NOMO-1 treated with dmso at 0.1 percent for 144 hours (cell line): ENCODE measurements at regions not wholly inside any gene's neighbourhood (a gene's known extent, or its start where the extent isn't known, plus 50 kb on each side); places are given as distances from the start of the nearest gene placed in this dataset.

Experiments used
- DNase-seq: peaks from one replicate; lab custom pipeline; 2025; ENCODE audit not compliant: unreplicated experiment; lab: John Stamatoyannopoulos, UW

DNA sequence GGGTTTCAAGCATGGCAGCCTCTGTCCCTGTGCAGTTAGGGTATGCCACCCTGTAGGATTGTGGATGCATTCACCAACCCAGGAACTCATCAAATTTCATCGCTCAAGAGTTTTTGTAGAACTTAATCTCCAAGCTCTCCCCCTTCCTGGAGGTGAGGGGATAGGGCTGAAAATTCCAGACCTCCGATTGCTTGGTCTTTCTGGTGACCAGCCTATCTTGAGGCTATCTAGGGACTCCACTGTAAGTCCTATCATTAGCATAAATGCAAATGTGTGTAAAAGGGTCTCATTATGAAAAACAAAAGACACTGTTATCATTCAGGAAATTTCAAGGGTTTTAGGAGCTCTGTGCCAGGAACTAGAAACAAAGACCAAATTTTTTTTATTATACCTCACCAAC is 244.0 kb downstream of the DUSP6 start:
- no peak for DNase-seq

DNA sequence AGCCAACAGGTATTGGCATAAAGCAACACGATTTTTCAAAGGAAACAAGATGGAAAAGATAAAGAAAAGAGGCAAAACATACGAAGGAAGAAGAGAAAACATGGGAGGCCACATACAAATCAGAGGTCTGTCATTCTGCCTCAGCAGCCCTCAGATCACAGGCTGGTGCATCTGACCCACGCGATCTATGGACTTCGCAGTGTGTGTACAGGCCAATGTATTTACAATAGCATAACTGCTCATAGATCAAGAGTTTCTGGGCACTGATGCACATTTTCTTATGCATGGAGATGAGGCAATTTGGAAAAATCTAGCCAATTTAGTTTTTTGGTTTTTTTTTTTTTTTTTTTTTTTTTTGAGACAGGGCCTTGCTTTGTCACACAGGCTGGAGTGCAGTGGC is 245.4 kb downstream of the DUSP6 start:
- DNase-seq = no peak

DNA sequence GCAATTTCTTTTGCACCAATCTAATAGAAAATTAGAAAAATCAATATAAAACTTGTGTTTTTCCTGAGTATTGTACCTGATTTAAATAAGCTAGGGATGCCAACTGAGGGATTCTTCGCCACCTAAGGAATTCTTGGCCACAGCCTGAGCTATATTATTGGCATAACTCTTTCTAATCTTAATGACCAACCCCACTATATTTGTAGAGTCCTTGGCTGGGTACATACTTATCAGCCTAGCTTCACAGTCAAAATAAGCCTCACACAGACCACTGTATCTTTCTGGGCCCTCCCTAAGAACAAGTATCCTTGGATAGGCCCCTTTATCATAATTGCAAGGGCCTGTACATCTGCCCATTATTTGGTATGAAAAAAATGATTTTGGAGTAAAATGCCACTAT is 247.1 kb downstream of the DUSP6 start:
- DNase-seq = no peak

DNA sequence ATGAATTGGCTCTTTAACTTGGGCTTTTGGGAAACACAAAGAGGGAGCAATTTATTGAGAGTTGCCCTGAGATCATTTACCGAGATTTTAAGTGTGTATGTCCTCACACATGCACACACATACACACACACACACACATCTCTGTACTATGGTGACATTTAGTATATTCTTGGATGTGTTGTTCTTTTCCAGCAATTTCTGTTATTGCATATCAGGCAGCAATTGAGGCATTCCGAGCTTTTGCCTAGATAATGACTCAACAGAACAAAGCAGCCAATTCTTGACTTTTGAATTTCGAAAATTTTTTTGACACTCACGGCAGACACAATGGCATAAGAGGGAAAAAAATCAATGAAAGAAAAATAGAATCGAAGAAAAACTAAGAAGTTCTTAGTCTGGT is 248.5 kb downstream of the DUSP6 start:
- no peak for DNase-seq

DNA sequence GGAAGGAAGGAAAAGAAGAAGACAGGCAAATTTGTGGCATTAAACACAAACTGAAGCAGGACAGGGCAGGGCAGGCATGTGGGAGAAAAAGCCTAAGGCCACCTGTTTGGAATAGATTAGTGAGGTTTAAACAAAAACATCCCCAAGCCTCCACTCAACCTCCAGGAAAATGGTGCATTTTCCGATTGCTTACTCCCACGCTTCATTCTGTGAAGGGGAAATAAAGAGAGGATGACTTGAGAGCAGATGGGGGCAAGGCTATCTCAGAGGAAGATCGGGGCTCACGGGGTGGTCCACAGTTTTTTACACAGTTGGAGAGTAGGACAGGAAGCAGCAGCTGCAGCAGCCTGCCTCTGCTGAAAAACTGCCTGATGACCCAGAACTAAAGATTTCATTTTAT is 250.9 kb downstream of the DUSP6 start:
- DNase-seq = no peak

DNA sequence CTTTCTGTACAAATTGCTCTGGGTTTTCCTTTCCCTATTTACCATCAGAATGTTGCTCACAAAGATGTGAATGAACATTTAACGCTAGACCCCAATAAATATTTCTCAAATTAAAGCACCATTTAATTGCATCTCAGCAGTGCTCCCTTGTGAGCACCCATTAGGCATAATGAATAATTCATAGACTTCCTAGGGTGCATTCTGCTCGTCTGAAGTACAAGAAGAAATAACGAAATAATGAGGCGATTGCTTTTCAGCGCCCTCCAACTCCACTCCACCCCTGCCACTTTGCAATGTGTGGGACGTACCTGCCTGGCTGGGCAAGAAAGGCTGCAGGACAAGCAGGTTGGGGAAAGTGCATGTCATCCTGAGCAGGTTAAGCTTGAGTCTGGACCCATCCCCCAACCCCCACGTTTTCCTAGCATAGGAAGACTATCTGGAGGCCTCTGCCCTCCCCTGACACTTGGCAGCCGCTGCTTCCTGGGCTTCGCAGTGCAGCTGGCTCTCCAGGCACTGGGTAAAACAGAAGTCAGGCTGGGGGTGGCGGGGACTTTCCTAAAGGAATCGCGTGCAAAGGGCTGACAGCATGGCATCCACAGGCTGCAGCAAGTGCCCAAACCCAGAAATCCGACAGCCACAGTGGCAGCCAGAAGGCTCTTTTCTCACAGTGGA is 253.7 kb downstream of the DUSP6 start:
- DNase-seq = no peak

DNA sequence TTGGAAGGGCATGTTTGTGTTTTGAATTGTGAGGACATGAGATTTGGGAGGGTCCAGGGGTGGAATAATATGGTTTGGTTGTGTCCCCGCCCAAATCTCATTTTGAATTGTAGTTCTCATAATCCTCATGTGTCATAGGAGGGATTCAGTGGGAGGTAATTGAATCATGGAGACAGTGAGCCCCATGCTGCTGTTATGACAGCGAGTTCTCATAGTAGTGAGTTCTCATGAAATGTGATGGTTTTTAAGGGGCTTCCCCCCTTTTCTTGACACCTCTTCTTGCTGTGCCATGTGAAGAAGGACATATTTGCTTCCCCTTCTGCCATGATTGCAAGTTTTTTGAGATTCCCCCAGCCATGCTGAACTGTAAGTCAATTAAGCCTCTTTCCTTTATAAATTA is 260.0 kb downstream of the DUSP6 start:
- no peak for DNase-seq

DNA sequence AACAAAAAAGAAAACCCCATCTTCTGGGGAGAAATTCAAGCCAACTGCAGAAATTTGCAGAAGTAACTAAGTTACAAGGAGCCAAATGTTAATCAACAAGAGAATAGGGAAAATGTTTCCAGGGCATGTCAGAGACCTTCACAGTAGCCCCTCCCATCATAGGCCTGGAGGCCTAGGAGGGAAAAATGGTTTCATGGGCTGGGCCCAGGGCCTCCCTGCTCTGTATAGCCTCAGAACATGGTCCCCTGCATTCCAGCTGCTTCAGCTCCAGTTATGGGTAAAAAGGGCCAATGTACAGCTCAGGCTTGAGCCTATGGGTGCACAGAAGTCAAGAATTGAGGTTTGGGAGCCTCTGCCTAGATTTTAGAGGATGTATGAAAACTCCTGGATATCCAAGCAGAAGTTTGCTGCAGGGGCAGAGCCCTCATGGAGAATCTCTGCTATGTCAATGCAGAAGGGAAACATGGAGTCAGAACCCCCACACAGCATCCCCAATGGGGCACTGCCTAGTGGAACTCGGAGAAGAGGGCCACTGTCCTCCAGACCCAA is 260.9 kb downstream of the DUSP6 start:
- no peak for DNase-seq

DNA sequence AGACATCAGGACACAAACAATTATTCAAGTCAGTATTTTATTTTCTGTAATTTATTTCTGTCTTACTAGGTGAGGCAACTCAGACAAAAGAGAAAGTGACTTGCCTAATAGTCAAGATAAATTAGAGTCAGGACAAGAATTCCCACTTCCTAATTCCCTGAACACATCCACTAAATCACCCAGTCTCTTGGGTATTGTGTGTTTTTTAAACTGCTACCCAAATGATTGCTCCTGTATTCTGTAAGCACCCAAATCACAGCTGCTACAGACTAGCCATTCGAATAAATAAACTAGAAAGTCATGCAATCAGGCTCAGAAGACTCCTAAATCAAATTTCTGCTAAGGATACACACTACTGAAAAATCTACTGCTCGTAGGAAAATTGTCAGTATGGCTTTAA is 263.0 kb downstream of the DUSP6 start:
- DNase-seq = no peak

DNA sequence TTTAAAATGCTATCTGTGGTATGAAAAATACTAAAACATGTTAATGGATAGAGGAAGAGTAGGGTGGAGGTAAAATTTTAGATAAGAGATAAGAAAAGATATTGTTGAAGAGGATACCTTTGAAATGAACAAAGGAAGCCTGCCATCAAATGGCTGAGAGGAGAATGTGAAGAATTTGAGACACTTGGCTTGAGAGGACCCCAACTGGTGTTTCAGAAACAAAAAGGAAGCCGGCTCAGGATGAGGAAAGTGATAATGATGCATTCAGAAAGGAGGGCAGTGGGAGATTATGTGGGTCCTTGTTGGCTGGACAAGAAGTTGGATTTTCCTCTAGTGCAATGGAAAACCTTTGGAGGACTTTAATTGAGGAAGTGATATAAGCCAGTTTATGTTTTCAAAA is 264.4 kb downstream of the DUSP6 start:
- no peak for DNase-seq

DNA sequence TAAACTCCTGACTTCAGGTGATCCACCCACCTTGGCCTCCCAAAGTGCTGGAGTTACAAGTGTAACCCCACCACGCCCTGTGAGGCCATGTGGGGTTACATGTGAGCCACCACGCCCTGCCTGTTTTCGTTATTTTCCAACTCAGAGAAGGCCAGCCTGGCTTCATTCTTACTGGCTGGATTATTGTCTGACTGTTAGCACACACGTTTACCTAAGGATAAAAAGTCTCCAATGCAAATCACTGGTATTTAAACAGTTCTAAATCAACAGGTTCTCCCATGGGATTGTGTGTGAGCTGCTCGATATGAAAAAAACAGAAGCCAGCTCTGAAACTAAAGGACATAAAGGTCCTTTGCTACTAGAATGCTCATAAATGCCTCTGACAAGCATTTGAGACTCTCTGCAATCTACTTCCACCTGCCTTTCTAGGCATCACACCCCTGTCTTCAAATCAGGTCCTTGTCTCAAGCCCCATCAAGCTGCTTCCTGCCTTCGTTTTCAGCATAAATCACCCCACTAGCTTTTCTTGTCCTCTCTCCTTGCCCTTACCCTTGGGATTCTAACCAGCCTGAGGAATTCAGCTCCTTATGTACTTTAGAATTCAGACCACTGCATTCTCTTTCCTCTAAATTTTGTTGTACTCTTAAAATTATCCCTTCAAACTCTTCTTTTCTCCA is 265.0 kb downstream of the DUSP6 start:
- no peak for DNase-seq

DNA sequence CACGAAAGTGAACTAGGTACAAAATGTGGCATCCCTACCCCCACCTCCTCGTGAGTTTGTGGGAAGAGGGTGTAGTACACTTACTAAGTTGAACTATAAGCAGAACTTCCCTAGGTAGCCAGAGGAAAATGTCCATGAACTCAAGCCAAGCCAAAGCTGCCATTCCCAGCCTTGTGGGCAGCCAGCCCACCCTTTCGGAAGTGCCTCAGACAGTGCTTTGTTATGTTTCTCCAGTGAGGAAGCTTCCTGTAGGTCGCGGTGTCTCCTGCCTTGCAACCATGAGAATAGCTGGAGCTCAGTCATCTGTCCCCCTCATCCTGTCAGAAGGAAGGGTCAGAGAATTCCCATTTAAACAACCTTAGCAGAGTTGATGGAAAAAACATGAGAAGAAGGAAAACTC is 266.9 kb downstream of the DUSP6 start:
- no peak for DNase-seq

DNA sequence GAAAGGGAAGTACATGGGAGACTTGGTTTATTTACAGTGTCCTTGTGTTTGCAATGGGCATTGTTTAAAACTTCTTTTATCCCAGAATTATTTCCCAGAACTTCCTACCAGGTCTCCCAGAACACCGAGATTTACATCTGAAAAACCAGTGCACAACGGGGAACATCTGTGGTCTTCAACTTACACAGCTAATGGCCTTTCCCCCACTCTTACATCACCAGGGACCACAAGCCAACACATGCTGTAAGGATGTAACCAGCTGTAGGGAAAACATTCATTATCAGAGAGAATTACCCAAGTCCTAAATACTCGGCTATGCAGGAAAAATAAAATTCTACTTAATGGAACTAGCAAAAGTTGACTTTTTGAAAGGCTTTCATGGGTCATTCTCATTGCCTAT is 267.6 kb downstream of the DUSP6 start:
- DNase-seq = no peak

DNA sequence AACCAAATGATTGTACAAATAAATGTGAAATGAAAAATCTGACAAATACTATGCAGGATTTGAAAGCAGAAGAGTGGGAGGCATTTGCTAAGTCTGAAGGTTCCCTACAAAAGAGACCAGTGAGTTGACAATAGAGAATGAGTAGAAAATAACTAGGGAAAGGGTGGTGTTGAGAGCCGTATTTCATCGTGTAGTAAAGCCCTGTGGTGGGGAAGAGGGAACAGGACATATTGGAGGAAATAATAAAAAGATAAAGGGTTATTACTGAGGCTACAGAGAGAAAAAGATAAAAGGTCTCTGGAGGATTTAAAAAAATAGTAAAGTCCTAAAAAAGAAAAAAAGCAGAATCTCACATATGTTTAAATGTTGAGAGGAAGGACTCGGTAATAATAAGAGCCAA is 268.8 kb downstream of the DUSP6 start:
- no peak for DNase-seq

DNA sequence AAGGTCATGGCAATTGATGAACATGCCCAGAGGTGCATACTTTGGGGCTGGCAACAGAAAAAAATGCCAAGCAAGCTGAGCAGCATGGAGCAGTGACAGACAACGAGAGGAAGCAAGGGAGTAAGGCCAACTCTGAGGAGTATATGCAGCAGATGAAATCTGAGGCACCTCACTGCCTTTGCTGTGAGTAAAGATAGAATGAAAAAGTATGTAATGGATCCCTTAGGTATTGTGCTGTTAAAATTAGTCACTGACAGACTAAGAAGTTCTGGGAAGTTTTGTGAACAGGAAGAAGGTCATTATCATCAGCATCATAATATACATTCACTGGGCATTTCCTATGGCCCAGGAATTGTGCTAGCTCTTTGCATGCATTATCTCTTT is 269.9 kb downstream of the DUSP6 start:
- no peak for DNase-seq

DNA sequence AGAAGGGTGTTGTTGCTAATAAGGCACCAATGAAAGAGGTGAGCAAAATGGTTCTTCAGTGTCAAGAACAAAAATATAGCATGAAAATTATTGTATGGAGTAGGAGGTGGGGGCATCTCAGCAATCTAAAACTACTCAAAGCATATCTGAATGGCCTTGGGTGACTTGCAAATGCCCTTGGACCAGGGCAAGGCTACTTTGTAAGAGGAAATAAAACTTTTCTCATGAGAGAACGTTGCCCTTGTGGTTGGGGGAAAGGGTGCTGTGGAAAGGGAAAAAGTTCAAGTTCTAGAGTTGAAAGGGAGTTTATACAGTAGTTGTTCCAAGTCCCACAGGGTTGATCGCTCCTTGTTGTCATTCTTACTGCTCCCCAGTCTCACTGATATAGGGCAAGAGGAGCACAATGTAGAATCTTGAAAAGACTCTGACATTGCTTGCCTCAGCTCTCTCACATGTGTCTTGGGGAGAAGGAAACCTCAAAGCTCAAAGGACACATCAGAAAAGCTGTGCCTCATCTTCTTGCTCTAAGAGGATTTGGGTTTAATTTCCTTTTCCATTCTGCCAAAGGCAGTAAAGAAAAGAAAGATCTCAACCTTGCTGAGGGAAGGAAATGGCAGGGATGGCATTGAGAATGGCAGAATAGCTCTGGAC is 270.5 kb downstream of the DUSP6 start:
- DNase-seq = no peak

DNA sequence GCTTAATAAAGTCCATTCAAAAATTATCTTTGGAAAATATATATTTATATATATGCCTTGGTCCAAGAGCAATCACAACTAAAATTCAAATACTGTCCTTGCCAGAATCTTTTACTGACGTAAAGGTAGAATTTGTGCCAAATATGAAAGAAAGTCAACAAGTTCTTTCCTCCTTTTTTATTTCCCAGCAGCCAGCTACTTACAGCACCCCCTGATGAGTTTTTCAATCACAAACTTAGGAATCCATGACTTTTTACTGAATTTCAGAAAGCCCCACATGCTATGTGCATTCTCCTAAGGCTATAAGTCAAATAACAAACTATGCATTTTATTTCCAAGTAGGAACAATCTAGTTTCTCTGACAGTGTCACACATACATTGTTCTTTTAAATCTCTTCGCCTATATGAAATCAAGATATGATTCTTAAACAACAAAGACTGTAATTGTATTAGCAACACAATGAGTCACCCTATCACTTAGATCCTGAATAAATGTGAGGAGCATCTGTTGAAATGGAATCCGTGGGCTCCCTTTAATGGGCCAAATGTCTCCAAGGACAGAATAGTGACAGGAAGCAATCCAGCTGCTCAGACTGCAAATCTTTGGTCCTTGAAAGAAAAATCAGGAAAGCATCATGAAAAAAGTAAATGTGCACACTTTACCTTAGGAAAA is 271.4 kb downstream of the DUSP6 start:
- no peak for DNase-seq

DNA sequence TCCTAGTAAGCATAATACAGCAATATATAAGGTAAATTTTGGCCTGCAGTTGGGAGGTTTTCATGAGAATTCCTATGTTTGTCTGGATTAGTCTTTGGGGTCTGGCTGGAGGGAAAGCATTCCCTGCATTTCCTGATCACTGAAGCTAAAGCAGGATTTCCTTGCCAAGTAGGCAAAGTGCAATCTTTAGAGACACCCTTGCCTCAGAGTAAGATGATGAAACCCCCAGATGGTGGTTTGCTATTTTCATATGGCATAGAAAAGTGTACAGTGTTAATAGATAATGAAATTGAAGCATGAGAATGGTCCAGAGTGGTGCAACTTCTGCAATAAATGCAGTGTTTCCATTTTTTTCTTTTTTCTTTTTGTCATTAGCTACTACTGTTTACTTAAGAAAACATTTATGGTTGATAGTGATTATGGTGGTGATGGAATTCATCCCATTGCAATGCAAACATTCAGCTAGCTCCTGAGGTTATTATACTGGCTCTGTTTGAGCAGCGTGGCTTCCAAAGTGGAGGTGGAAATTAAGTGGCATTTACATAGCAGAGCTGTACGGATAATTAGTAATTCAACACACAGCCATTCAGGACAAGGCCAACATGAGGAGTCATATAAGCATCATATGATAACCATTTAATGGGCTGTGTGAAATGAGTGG is 276.3 kb downstream of the DUSP6 start:
- no peak for DNase-seq

DNA sequence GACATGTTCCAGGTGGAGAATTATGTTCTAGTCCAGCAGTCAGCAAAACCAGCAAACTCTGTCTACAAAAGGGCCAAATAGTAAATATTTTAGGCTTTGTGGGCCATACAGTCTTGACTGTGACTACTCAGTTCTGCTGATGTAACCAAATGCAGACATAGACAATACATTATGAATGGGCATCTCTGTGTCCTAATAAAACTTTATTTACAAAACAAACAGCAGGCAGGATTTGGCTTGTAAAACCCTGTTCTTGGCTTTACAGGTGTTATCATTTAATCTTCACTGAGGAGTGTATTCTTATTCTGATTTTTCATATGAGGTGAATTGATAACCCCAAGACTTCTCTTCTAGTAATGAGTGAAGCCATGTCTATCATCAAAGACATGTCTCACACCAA is 278.6 kb downstream of the DUSP6 start:
- no peak for DNase-seq

DNA sequence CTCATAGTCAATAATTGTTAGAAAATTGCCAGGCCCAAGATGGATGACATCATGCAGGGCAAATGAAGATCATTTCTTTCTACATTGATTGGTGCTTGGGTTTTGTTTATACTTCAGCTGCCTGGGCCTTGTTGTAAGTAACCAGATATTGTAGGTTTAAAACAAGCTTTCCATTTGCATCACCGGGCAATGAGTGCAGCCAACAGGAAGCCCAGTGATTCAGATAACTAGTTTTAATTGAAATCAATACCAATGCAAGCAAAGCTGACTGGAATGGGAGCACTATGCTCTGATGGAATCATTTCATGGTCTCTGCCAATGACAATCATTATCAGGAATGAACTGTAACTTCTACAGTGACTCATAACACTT is 279.3 kb downstream of the DUSP6 start:
- no peak for DNase-seq

DNA sequence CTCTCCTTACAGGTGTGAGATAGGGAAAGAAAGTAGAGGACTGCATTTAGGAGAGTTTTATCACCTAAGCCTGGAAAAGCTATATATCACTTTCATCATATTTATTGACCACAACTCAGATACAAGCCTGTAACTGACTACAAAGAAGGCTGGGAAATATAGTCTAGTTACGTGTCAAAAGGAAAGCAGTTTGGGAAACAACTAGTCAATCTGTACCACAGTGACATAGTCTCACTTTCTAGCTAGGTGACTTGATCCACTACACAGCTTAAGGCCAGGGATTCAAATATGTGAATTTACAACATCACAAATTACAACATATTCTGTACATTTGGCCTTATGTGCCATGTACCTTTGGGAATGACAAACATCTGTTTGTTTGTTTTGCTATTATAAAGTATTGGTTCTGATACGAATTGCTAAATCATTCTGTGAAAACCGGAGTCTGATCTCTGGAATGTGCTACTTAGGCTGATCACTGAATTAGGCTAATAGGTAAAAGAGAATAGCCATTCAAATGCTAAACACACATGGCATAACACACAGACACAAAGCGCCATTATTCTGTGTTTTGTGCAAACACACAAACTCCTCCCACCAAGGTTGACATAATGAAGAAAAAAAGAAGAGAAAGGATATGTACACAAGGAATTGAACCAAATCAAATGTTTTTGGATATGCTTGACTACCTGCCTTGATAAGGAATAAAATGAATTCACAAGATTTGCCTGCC is 279.8 kb downstream of the DUSP6 start:
- no peak for DNase-seq
